ENCODE measurements at regions not wholly inside any gene's neighbourhood (a gene's known extent, or its start where the extent isn't known, plus 50 kb on each side); places are given as distances from the start of the nearest gene placed in this dataset.

DNA sequence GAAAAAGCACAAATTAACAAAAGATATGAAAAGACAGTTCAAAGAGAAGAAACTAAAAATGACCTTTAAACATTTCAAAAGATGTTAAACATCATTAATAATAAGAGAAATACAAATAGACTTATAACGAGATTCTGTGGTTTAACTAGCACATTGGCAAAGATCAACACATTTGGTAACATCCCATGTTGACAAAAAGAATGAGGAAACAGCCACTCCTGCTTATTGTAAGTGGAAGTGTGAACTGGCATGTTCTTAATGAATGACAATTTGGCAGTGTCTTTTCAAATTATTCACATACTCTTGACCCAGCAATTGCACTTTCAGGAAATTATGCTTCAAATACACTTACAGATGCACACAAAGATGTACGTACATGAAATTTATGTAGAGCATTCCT is 176.3 kb downstream of the TLE1 start:
- Histone ChIP-seq H3K27me3 (replicated peaks in 1 of 2; ENCODE audit: control insufficient read depth in 2 of 2, insufficient read depth in 2 of 2, low read length in 1 of 2) (no peaks in the 10 kb centered on the region), H3K4me3 (no peak overlapping the region), H3K36me3 (ENCODE audit: control insufficient read depth in 2 of 2, insufficient read depth in 2 of 2, low read length in 1 of 2) (no peaks in the 10 kb centered on the region), H3K4me1 (ENCODE audit: control insufficient read depth, insufficient read depth, low read length) (no peaks in the 10 kb centered on the region), H4K20me1 (ENCODE audit: control insufficient read depth, insufficient read depth) (no peaks in the 10 kb centered on the region), H3K27ac (ENCODE audit: control insufficient read depth, insufficient read depth) (no peak overlapping the region), H3K9me3 (replicated peaks; ENCODE audit: control insufficient read depth, insufficient read depth, low read length) (no peaks in the 10 kb centered on the region; the same call in 2 of the 3 replicates), H3K79me2 (ENCODE audit: control insufficient read depth, insufficient read depth, low read length) (no peaks in the 10 kb centered on the region), H3K4me2 (ENCODE audit: control insufficient read depth, insufficient read depth) (no peak overlapping the region), H2AFZ (ENCODE audit: control insufficient read depth, low read depth, low read length) (no peak overlapping the region), H3K9ac (ENCODE audit: control insufficient read depth, insufficient read depth, low read length) (no peak overlapping the region)
- intact Hi-C loops (cut with micrococcal nuclease; ENCODE audit: unreplicated experiment) (no loop called here), in situ Hi-C loops (cut with MboI) (no loop called here)
- ATAC-seq, result no peak
- no TSS peak for BruUV-seq (replicated peaks)
- DNase-seq (ENCODE audit: low read depth, low spot score), result no peak
- 4% methylated on average over 2 of the region's 2 CpGs for WGBS (ENCODE audit: insufficient coverage, insufficient replicate concordance, low lambda C conversion rate, missing lambda C conversion rate)
- POLR2A ChIA-PET, result no interaction called here
- SMC1A ChIA-PET (ENCODE audit: uncharacterized antibody, unreplicated experiment), result no interaction called here
- RAD21 ChIA-PET (ENCODE audit: unreplicated experiment), result no interaction called here
- CTCF ChIA-PET, result no interaction called here
- TF ChIP-seq IRF4 (IDR thresholded peaks at IDR 0.05; ENCODE audit: low read depth, low read length) (no peak), RCOR1 (conservative IDR thresholded peaks at IDR 0.05; ENCODE audit: low read depth, low read length) (no peak), BMI1 (IDR thresholded peaks at IDR 0.05; ENCODE audit: borderline replicate concordance) (no peak), SIX5 (IDR thresholded peaks at IDR 0.05; ENCODE audit: low read depth, low read length, severe bottlenecking) (no peak), NFYB (IDR thresholded peaks at IDR 0.05; ENCODE audit: insufficient read depth, low read depth, low read length) (no peak), BACH1 (IDR thresholded peaks at IDR 0.05; ENCODE audit: borderline replicate concordance) (no peak), PAX5 (IDR thresholded peaks at IDR 0.05; ENCODE audit: borderline replicate concordance, low read depth, low read length) (no peak), SPI1 (IDR thresholded peaks at IDR 0.05; ENCODE audit: borderline replicate concordance, insufficient read depth, low read depth, low read length) (no peak), KDM1A (IDR thresholded peaks at IDR 0.05; ENCODE audit: borderline replicate concordance) (no peak), EED (IDR thresholded peaks at IDR 0.05; ENCODE audit: low read depth) (no peak), LARP7 (IDR thresholded peaks at IDR 0.05) (no peak)
- TF ChIP-seq, protein P1, sequence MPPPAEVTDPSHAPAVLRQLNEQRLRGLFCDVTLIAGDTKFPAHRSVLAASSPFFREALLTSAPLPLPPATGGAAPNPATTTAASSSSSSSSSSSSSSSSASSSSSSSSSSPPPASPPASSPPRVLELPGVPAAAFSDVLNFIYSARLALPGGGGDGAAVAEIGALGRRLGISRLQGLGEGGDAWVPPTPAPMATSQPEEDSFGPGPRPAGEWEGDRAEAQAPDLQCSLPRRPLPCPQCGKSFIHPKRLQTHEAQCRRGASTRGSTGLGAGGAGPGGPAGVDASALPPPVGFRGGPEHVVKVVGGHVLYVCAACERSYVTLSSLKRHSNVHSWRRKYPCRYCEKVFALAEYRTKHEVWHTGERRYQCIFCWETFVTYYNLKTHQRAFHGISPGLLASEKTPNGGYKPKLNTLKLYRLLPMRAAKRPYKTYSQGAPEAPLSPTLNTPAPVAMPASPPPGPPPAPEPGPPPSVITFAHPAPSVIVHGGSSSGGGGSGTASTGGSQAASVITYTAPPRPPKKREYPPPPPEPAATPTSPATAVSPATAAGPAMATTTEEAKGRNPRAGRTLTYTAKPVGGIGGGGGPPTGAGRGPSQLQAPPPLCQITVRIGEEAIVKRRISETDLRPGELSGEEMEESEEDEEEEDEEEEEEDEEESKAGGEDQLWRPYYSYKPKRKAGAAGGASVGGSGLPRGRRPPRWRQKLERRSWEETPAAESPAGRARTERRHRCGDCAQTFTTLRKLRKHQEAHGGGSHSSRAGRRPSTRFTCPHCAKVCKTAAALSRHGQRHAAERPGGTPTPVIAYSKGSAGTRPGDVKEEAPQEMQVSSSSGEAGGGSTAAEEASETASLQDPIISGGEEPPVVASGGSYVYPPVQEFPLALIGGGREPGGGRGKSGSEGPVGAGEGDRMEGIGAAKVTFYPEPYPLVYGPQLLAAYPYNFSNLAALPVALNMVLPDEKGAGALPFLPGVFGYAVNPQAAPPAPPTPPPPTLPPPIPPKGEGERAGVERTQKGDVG (CRISPR knock-in tag; IDR thresholded peaks at IDR 0.05), result no peak
- TF ChIP-seq, protein P2, sequence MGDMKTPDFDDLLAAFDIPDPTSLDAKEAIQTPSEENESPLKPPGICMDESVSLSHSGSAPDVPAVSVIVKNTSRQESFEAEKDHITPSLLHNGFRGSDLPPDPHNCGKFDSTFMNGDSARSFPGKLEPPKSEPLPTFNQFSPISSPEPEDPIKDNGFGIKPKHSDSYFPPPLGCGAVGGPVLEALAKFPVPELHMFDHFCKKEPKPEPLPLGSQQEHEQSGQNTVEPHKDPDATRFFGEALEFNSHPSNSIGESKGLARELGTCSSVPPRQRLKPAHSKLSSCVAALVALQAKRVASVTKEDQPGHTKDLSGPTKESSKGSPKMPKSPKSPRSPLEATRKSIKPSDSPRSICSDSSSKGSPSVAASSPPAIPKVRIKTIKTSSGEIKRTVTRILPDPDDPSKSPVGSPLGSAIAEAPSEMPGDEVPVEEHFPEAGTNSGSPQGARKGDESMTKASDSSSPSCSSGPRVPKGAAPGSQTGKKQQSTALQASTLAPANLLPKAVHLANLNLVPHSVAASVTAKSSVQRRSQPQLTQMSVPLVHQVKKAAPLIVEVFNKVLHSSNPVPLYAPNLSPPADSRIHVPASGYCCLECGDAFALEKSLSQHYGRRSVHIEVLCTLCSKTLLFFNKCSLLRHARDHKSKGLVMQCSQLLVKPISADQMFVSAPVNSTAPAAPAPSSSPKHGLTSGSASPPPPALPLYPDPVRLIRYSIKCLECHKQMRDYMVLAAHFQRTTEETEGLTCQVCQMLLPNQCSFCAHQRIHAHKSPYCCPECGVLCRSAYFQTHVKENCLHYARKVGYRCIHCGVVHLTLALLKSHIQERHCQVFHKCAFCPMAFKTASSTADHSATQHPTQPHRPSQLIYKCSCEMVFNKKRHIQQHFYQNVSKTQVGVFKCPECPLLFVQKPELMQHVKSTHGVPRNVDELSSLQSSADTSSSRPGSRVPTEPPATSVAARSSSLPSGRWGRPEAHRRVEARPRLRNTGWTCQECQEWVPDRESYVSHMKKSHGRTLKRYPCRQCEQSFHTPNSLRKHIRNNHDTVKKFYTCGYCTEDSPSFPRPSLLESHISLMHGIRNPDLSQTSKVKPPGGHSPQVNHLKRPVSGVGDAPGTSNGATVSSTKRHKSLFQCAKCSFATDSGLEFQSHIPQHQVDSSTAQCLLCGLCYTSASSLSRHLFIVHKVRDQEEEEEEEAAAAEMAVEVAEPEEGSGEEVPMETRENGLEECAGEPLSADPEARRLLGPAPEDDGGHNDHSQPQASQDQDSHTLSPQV (IDR thresholded peaks at IDR 0.05), result no peak
- TF ChIP-seq, protein P3, sequence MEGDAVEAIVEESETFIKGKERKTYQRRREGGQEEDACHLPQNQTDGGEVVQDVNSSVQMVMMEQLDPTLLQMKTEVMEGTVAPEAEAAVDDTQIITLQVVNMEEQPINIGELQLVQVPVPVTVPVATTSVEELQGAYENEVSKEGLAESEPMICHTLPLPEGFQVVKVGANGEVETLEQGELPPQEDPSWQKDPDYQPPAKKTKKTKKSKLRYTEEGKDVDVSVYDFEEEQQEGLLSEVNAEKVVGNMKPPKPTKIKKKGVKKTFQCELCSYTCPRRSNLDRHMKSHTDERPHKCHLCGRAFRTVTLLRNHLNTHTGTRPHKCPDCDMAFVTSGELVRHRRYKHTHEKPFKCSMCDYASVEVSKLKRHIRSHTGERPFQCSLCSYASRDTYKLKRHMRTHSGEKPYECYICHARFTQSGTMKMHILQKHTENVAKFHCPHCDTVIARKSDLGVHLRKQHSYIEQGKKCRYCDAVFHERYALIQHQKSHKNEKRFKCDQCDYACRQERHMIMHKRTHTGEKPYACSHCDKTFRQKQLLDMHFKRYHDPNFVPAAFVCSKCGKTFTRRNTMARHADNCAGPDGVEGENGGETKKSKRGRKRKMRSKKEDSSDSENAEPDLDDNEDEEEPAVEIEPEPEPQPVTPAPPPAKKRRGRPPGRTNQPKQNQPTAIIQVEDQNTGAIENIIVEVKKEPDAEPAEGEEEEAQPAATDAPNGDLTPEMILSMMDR (IDR thresholded peaks at IDR 0.05 in 2 of 3, conservative IDR thresholded peaks at IDR 0.05 in 1 of 3; ENCODE audit: control insufficient read depth in 2 of 3, extremely low read depth in 1 of 3, insufficient read depth in 1 of 3, low read depth in 3 of 3, low read length in 3 of 3), result no peak
- no peak for FAIRE-seq

All from GM12878 (cell line).